ENCODE measurements at regions not wholly inside any gene's neighbourhood (a gene's known extent, or its start where the extent isn't known, plus 50 kb on each side); places are given as distances from the start of the nearest gene placed in this dataset.

- DNase-seq (ENCODE audit: extremely low read depth in 1 of 2, low read depth in 1 of 2): no peak
Measured at GRCh38 chr2:234680688-234681619, 184.1 kb upstream of the ARL4C start.

DNA sequence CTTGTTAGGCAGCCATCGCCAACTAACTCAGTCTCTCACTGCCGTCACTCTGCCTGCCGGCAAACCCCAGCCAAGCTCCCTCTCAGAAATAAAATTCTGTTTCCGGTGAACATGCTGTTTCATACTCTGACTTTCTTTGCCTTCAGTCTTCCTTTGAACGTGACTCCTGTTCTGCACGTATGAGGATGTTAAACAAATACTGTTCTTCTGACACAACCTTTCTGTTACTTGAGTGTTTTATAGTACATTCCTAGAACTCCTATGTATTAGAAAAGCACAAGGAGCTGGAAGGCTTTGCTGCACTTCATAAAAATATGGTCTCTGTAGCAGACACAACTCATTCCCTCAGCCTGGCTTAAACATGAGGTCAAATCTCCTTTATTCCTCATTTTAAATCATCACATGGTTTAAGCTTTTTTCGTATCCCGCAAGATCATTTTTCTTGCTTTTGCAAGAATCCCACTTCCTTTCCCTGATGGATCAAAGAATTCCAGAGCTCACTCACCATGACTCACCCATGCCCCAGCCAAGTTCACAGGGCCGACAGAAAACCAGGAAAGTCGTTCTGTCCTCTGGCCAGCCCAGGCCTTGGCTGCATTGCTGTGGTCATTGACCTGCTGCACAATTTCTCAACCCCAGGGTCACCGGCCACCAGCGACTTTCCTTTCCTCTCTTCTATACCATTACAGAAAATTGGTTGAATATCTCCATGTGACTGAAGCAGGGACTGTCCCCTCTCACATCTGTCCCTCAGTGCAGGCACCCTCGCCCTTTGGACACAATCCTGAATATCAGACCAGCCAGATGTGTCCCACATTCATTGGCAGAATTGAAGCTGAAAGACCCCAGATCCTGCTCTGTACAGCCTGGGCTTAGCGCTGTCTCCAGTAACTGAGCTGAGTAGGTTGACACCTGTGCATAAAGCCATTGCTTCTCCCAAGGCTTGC lies 183.1 kb upstream of the ARL4C start:
- DNase-seq (ENCODE audit: extremely low read depth in 1 of 2, low read depth in 1 of 2): no peak

- DNase-seq (ENCODE audit: extremely low read depth in 1 of 2, low read depth in 1 of 2): no peak
Measured at GRCh38 chr2:234679301-234679740, 182.4 kb upstream of the ARL4C start.

GRCh38 chr2:234678711-234679110 lies 181.8 kb upstream of the ARL4C start:
- no peak for DNase-seq (ENCODE audit: extremely low read depth in 1 of 2, low read depth in 1 of 2)

DNA sequence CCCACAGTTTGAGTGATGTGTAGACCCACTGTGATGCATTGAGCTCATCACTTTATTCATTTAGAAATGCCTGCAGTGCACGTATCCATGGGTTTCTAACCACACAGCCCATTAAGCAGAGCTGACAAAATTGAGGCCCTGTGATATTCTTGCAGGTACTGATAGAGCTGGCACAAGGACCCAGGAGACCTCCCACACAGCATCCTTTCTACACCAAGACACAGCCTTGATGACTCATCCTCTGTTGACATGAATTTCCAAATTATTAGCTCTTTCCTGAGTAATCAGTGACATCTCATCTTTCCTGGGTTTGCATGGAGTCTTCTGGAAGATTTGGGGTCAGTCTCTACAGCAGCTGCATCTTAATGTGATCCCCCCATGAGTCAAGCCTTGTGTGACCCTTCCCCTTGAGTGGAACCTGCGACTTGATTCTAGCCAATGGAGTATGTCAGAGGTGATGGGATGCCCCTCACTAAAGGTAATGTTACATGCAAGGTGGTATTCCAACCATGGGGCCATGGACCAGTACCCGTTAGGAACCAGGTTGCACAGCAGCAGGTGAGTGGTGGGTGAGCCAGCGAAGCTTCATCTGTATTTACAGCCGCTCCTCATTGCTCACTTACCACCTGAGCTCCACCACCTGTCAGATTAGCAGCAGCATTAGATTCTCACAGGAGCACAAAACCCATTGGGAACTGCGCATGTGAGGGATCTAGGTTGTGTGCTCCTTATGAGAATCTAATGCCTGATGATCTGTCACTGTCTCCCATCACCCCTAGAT lies 181.1 kb upstream of the ARL4C start:
- DNase-seq (ENCODE audit: extremely low read depth in 1 of 2, low read depth in 1 of 2): no peak

- DNase-seq (ENCODE audit: extremely low read depth in 1 of 2, low read depth in 1 of 2): no peak
Measured at GRCh38 chr2:234676783-234677450, 180.0 kb upstream of the ARL4C start.

DNA sequence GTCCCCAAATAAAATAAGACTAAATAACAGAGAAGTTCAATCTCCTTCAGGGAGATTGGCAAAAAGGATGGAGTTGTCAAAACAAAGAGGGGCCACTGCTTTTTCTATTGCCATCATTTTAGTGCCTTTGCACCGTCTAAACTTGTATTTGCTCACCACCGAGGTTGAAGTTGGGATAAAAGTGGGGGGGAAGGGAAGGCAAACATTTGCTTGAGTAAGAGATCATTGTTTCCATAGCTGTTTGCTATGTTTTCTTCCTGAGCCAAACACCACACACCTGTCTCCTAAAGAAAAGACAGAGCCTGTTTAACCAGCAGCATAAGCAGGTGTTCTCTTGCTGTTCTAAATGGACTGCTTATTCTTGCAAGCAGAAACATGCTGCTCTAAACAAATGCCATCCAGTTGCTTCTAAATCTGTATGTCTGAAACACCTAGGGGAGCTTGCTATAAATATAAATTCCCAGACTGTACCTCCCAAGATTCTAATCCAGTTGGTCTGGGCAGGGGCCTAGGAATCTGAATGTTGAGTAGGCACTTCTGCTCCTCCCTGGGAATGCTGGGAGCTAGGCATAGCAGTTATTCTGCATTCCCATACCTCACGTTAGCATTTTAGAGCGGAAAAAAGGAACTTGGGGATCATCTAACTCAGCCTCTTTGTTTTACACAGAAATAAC lies 179.4 kb upstream of the ARL4C start:
- no peak for DNase-seq (ENCODE audit: extremely low read depth in 1 of 2, low read depth in 1 of 2)

DNA sequence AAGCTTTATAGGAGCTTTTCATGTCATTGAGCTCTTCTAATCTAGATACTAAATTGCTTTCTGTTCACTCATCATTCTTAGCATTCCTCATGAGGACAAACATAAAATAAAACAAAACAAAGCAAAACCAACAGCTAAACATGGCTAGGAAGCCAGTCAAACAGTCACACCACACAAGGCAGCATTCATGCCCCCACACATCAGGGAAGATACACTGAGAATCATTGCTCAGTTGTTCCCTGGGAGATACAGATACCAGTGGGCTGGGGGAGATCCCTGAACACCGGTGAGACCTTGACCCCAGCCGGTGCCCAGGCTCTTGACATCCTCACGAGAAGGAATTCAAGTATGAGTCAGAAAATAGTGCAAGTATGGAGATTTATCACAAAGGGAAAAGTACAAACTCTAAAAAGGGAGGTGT lies 177.9 kb upstream of the ARL4C start:
- no peak for DNase-seq (ENCODE audit: extremely low read depth in 1 of 2, low read depth in 1 of 2)

- no peak for DNase-seq (ENCODE audit: extremely low read depth in 1 of 2, low read depth in 1 of 2)
Measured at GRCh38 chr2:234673961-234674759, 177.3 kb upstream of the ARL4C start.

GRCh38 chr2:234673501-234673900 lies 176.6 kb upstream of the ARL4C start:
- DNase-seq (ENCODE audit: extremely low read depth in 1 of 2, low read depth in 1 of 2): no peak

- DNase-seq (ENCODE audit: extremely low read depth in 1 of 2, low read depth in 1 of 2): no peak
Measured at GRCh38 chr2:234672498-234673150, 175.7 kb upstream of the ARL4C start.

DNA sequence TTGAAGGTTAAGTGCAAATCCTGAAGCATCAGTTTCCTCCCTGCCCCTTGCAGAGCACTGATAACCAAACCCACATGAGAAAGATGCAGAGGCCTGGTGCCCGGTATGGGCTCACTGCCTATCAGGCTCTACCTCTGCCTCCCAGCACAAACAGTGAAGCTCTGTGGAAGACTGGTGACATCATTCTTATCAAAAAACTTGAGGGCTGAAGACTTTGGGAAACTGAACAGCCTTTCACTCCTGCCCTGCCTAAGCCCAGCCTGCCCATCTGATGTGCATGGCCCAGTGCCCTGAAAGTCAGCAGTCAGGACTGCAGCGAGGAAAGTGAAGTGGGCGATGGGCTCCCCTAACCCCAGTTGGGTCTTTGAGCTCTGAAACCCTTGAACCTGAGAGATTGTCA lies 174.8 kb upstream of the ARL4C start:
- no peak for DNase-seq (ENCODE audit: extremely low read depth in 1 of 2, low read depth in 1 of 2)

DNA sequence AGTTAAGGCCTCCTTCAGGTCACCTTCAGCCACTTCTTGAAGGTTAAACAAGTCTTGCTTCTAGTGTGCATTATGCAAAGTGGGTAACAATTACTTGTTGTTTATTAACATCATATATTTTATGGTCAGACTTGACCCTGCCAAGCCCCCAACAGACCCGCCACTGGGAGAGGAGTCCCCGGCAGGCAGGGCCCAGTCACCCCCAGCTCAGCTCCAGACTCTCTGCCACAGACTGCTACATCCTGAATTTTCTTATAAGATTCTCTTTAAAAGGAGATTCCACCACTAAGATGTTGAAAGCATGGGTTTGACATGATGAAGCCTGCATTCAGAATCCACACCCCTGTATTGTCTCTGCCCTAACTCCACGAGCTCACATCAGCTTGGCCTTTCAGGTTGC lies 174.3 kb upstream of the ARL4C start:
- no peak for DNase-seq (ENCODE audit: extremely low read depth in 1 of 2, low read depth in 1 of 2)

GRCh38 chr2:234670806-234671205 lies 173.9 kb upstream of the ARL4C start:
- no peak for DNase-seq (ENCODE audit: extremely low read depth in 1 of 2, low read depth in 1 of 2)

DNA sequence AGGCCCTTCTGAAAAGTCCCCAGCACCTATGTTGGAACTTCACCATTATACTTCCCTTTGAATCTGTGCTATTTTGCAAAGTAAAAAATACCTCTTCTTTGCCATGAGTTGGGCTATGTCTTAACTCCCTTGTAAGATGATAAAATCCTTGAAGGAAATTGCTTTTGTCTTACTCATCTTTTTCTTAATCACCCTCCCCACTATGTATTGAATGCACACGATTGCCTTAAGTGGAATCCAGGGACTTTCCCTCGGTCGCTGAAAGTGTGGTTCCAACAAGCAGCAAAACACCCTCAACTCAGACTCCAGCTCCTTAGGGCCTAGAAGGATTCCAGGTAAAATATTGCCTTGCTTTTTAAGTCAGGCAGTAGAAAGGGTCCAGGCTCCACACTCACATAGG lies 173.2 kb upstream of the ARL4C start:
- no peak for DNase-seq (ENCODE audit: extremely low read depth in 1 of 2, low read depth in 1 of 2)

GRCh38 chr2:234669621-234670020 lies 172.7 kb upstream of the ARL4C start:
- DNase-seq (ENCODE audit: extremely low read depth in 1 of 2, low read depth in 1 of 2): no peak

DNA sequence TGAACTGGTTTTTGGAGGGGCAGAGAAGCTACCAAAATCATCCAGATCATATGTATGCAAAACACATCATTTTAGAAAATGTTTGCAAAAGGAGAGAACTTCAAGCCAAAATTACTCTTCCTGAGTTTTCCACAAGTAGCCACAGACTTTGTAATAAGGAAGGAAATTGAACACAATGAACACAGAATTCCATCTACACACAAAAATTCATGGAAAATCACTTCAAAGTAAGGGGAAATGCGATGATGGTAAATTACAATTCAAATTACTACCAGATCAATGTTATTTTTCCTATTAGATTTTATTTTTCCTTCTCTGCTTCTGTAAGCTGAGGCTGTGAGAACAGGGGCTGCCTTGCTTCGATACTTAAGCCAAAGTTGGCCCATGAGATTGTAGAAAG lies 172.1 kb upstream of the ARL4C start:
- no peak for DNase-seq (ENCODE audit: extremely low read depth in 1 of 2, low read depth in 1 of 2)

DNA sequence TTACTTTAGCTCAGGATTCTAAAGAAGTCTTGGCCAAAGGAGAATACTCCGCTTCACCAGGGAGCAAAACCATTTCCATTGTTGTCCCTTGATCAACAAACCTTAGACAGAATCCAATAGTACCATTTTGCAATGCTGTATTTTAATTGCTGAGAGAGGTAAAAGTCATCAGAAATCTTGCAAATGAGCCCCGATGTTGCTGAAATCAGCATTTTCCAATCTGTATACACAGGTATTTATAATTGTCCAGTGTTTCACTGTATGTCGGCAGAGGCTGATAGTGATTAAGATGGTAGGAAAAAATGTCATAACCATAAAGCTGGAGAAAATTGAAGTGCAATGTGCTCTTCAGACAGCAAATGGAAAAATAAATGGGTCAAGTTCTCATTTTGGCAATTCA lies 170.0 kb upstream of the ARL4C start:
- DNase-seq (ENCODE audit: extremely low read depth in 1 of 2, low read depth in 1 of 2): no peak

All from stimulated activated CD8-positive, alpha-beta memory T cell treated with anti-CD3 and anti-CD28 coated beads, Interleukin-7, amount 100 ng/mL, for 48 hours (primary cell).